ENCODE measurements at regions not wholly inside any gene's neighbourhood (a gene's known extent, or its start where the extent isn't known, plus 50 kb on each side); places are given as distances from the start of the nearest gene placed in this dataset.

- Histone ChIP-seq H3K9me3 (no peaks in the 10 kb centered on the region), H3K4me1 (no peaks in the 10 kb centered on the region)
- 29 to 57% methylated on average over 2 of the region's 2 CpGs for WGBS, 2 donors
Measured at GRCh38 chr4:29224911-29225310, 1495.3 kb upstream of the PCDH7 start.

DNA sequence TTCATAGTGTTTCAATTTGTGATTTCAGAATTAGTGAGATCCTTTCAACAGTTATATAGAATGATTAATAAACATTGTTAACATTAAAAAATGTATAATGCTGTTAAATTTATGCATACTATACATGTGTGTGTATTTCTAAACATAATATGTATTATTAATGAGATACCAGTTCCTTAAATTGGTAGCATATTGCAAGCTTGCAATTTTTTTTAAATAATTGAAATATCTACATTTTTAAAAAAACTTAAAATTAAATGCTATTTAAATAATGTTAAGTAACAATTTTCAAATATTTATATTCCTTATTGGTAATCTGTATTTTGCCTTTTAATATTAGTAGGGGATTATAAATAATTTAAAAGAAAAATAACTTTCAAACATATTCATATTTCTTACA is 1479.5 kb upstream of the PCDH7 start:
- Histone ChIP-seq H3K36me3 (replicated peaks in 1 of 2; ENCODE audit: insufficient read depth in 1 of 2, low read depth in 2 of 2) (no peaks in the 10 kb centered on the region), H3K4me1 (no peaks in the 10 kb centered on the region), H3K4me3 (no peak overlapping the region), H3K27me3 (no peaks in the 10 kb centered on the region), H3K9me3 (no peaks in the 10 kb centered on the region), H3K27ac (no peak overlapping the region)
- DNase-seq (no peak), ATAC-seq (no peak)
- TF ChIP-seq CTCF (IDR thresholded peaks at IDR 0.05) = no peak
- TF ChIP-seq POLR2A (IDR thresholded peaks at IDR 0.05) = no peak
- intact Hi-C loops (cut with DNase I) = no loop called here

More at GRCh38 chr4:29224911-29225310, 1495.3 kb upstream of the PCDH7 start:
- H3K4me3 ChIP-seq = no peak overlapping the region
- no peaks in the 10 kb centered on the region for H3K27me3 ChIP-seq
- ATAC-seq (no peak), DNase-seq (no peak)
- no peak for TF ChIP-seq POLR2A (IDR thresholded peaks at IDR 0.05)
- TF ChIP-seq CTCF (IDR thresholded peaks at IDR 0.05) = no peak
- intact Hi-C loops (cut with DNase I) = no loop called here
- no peak overlapping the region for H3K27ac ChIP-seq
- H3K36me3 ChIP-seq (replicated peaks in 1 of 2; ENCODE audit: insufficient read depth in 1 of 2, low read depth in 2 of 2) = no peaks in the 10 kb centered on the region

DNA sequence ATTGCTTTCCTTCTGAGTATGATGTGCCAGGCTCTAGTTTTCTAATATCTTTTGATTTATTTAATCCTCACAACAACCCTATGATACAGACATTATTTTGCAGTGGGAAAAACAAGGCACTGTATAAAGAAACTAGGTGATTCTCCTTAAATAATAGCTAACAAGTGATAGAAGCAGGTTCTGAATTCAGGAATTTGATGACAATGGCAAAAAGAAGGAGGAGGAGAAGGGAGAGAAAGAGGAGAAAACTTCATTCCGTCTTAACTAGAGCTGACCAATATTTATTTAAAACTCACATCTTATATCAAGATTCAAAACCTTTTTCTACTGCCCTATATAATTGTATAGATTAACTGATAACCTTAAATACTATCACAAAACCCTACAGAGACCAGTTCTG is 1477.1 kb upstream of the PCDH7 start:
- Histone ChIP-seq H3K27ac (no peak overlapping the region), H3K4me3 (no peak overlapping the region), H3K4me1 (no peaks in the 10 kb centered on the region), H3K9me3 (no peaks in the 10 kb centered on the region), H3K36me3 (replicated peaks in 1 of 2; ENCODE audit: insufficient read depth in 1 of 2, low read depth in 2 of 2) (no peaks in the 10 kb centered on the region), H3K27me3 (no peaks in the 10 kb centered on the region)
- ATAC-seq = no peak
- no peak for DNase-seq
- 59 to 68% methylated on average over 1 of the region's 1 CpG for WGBS, 2 donors
- TF ChIP-seq POLR2A (IDR thresholded peaks at IDR 0.05) (no peak), CTCF (IDR thresholded peaks at IDR 0.05) (no peak)
- intact Hi-C loops (cut with DNase I) = no loop called here

- H3K9me3 ChIP-seq = no peaks in the 10 kb centered on the region
- ATAC-seq (no peak), DNase-seq (no peak)
- no peak overlapping the region for H3K4me3 ChIP-seq
- H3K27ac ChIP-seq = no peak overlapping the region
- H3K36me3 ChIP-seq (replicated peaks in 1 of 2; ENCODE audit: insufficient read depth in 1 of 2, low read depth in 2 of 2) = no peaks in the 10 kb centered on the region
- intact Hi-C loops (cut with DNase I) = no loop called here
- 88 to 97% methylated on average over 1 of the region's 1 CpG for WGBS, 2 donors
- TF ChIP-seq CTCF (IDR thresholded peaks at IDR 0.05) (no peak), POLR2A (IDR thresholded peaks at IDR 0.05) (no peak)
- H3K4me1 ChIP-seq = no peaks in the 10 kb centered on the region
- no peaks in the 10 kb centered on the region for H3K27me3 ChIP-seq
Measured at GRCh38 chr4:29243851-29244250, 1476.3 kb upstream of the PCDH7 start.

DNA sequence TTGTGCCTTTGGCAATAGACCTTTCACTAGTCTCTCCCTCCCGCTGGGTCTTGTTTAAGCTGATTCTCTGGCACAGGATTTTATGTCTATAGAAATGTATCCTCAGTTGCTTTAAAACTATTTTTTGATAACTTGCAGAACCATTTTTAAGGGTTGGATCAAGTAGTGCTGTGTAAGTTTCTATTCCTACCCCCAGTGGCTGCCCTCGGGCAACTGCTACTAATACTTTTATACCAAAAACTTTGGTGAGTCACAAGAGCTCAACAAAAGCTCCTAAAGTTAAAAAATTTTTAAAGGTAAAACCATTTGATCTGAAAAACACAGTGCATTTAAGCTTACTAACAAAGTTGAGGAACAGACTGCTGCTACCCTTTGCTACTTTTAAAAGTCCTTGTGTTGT is 1460.6 kb upstream of the PCDH7 start:
- H3K9me3 ChIP-seq = no peaks in the 10 kb centered on the region
- WGBS, 2 donors = 77 to 81% methylated on average over 2 of the region's 2 CpGs
- no peaks in the 10 kb centered on the region for H3K4me1 ChIP-seq
- intact Hi-C loops (cut with DNase I) = no loop called here
- TF ChIP-seq CTCF (IDR thresholded peaks at IDR 0.05) (no peak), POLR2A (IDR thresholded peaks at IDR 0.05) (no peak)
- DNase-seq = no peak
- H3K27ac ChIP-seq = no peak overlapping the region
- no peaks in the 10 kb centered on the region for H3K36me3 ChIP-seq (replicated peaks in 1 of 2; ENCODE audit: insufficient read depth in 1 of 2, low read depth in 2 of 2)
- H3K4me3 ChIP-seq = no peak overlapping the region
- ATAC-seq = no peak
- H3K27me3 ChIP-seq = no peaks in the 10 kb centered on the region

All from body of pancreas (tissue), 4 donors.